GM21737 (cell line): ENCODE measurements at regions not wholly inside any gene's neighbourhood (a gene's known extent, or its start where the extent isn't known, plus 50 kb on each side); places are given as distances from the start of the nearest gene placed in this dataset.

Source experiments
- ATAC-seq: cut with Tn5 transposase; IDR thresholded peaks from one replicate; pipeline ENCODE4 v1.9.1; 2021; ENCODE audit warnings: mild to moderate bottlenecking, moderate library complexity; ENCODE audit not compliant: unreplicated experiment

GRCh38 chr2:5287558-5288334, 404.4 kb upstream of the SOX11 start:
- ATAC-seq: no peak

GRCh38 chr2:5290900-5291546, 401.2 kb upstream of the SOX11 start:
- no peak for ATAC-seq

- no peak for ATAC-seq
Measured at GRCh38 chr2:5304640-5305039, 387.5 kb upstream of the SOX11 start.

- ATAC-seq: no peak
Measured at GRCh38 chr2:5315041-5315440, 377.1 kb upstream of the SOX11 start.

GRCh38 chr2:5315512-5315911, 376.7 kb upstream of the SOX11 start:
- no peak for ATAC-seq

- no peak for ATAC-seq
Measured at GRCh38 chr2:5316001-5316490, 376.1 kb upstream of the SOX11 start.

- no peak for ATAC-seq
Measured at GRCh38 chr2:5319493-5319892, 372.7 kb upstream of the SOX11 start.

GRCh38 chr2:5322396-5322795, 369.8 kb upstream of the SOX11 start:
- no peak for ATAC-seq

GRCh38 chr2:5325523-5325922, 366.7 kb upstream of the SOX11 start:
- no peak for ATAC-seq

GRCh38 chr2:5328826-5329225, 363.4 kb upstream of the SOX11 start:
- ATAC-seq: no peak

- ATAC-seq: no peak
Measured at GRCh38 chr2:5329763-5330162, 362.4 kb upstream of the SOX11 start.

GRCh38 chr2:5330961-5331360, 361.2 kb upstream of the SOX11 start:
- ATAC-seq: no peak

GRCh38 chr2:5332925-5333324, 359.3 kb upstream of the SOX11 start:
- no peak for ATAC-seq

GRCh38 chr2:5339473-5339872, 352.7 kb upstream of the SOX11 start:
- no peak for ATAC-seq

- no peak for ATAC-seq
Measured at GRCh38 chr2:5343785-5344335, 348.3 kb upstream of the SOX11 start.

- no peak for ATAC-seq
Measured at GRCh38 chr2:5352286-5352685, 339.9 kb upstream of the SOX11 start.

GRCh38 chr2:5353565-5353964, 338.6 kb upstream of the SOX11 start:
- ATAC-seq: no peak

GRCh38 chr2:5359397-5359796, 332.8 kb upstream of the SOX11 start:
- no peak for ATAC-seq

GRCh38 chr2:5360081-5360480, 332.1 kb upstream of the SOX11 start:
- ATAC-seq: no peak

GRCh38 chr2:5364361-5364760, 327.8 kb upstream of the SOX11 start:
- no peak for ATAC-seq

GRCh38 chr2:5365871-5366461, 326.2 kb upstream of the SOX11 start:
- ATAC-seq: peak; percentile 86

- ATAC-seq: no peak
Measured at GRCh38 chr2:5367321-5367720, 324.9 kb upstream of the SOX11 start.
